Neuronal stem cell (in vitro differentiated cells): ENCODE measurements at regions not wholly inside any gene's neighbourhood (a gene's known extent, or its start where the extent isn't known, plus 50 kb on each side); places are given as distances from the start of the nearest gene placed in this dataset.

Experiments
- DNase-seq: peaks from one replicate; pipeline ENCODE4 v3.0.0-alpha.2; 2013; ENCODE audit warnings: low spot score
- H2AFZ ChIP-seq: one replicate; pipeline ENCODE4 v1.6.1; 2013; ENCODE audit warnings: mild to moderate bottlenecking, low read length, inconsistent platforms
- H2AK5ac ChIP-seq: 2 replicates; pipeline ENCODE4 v1.6.1; 2013; ENCODE audit warnings: low read depth, mild to moderate bottlenecking, inconsistent platforms, low read length, moderate library complexity, mixed read lengths
- H2BK120ac ChIP-seq: 2 replicates; pipeline ENCODE4 v1.6.1; 2013; ENCODE audit warnings: low read depth, mild to moderate bottlenecking, inconsistent platforms, low read length, moderate library complexity, mixed read lengths
- H2BK12ac ChIP-seq: one replicate; pipeline ENCODE4 v1.6.1; 2013; ENCODE audit warnings: low read length, inconsistent platforms
- H2BK15ac ChIP-seq: 2 replicates; pipeline ENCODE4 v1.6.1; 2013; ENCODE audit warnings: mild to moderate bottlenecking, low read length, inconsistent platforms, mixed read lengths
- H2BK5ac ChIP-seq: one replicate; pipeline ENCODE4 v1.6.1; 2013; ENCODE audit warnings: inconsistent platforms, mild to moderate bottlenecking, low read length, moderate library complexity
- H3K14ac ChIP-seq: one replicate; pipeline ENCODE4 v1.6.1; 2013; ENCODE audit warnings: low read length, inconsistent platforms
- H3K18ac ChIP-seq: 2 replicates; pipeline ENCODE4 v1.6.1; 2013; ENCODE audit warnings: low read length, inconsistent platforms
- H3K23ac ChIP-seq: 2 replicates; pipeline ENCODE4 v1.6.1; 2013; ENCODE audit warnings: low read depth, mild to moderate bottlenecking, mixed read lengths, low read length, inconsistent platforms; ENCODE audit not compliant: poor library complexity
- H3K27ac ChIP-seq: replicated peaks from 3 replicates; pipeline ENCODE4 v1.5.1; 2013; ENCODE audit warnings: low read length, inconsistent platforms
- H3K27me3 ChIP-seq, 3 experiments: 2 replicates each; pipeline ENCODE4 v1.6.1; 2013; ENCODE audit warnings: low read length in 3 of 3, mild to moderate bottlenecking in 2 of 3, inconsistent platforms in 1 of 3, low read depth in 1 of 3, mixed read lengths in 1 of 3, moderate library complexity in 1 of 3; ENCODE audit not compliant: control insufficient read depth in 3 of 3, insufficient read depth in 3 of 3
- H3K36me3 ChIP-seq, 2 donors: replicated peaks in 1 of 2; 2 replicates each; pipeline ENCODE4 v1.6.1; 2013; ENCODE audit warnings: low read length in 2 of 2; ENCODE audit not compliant: control insufficient read depth in 2 of 2, insufficient read depth in 2 of 2
- H3K4ac ChIP-seq: 2 replicates; pipeline ENCODE4 v1.6.1; 2013; ENCODE audit warnings: inconsistent platforms, mild to moderate bottlenecking, low read length, moderate library complexity
- H3K4me1 ChIP-seq, 2 donors: 1 replicate in 1 of 2; 2 replicates in 1 of 2; pipeline ENCODE4 v1.6.1; 2013; ENCODE audit warnings: low read length in 2 of 2, low read depth in 1 of 2; ENCODE audit not compliant: control insufficient read depth in 2 of 2, insufficient read depth in 1 of 2
- H3K4me2 ChIP-seq: one replicate; pipeline ENCODE4 v1.6.1; 2013; ENCODE audit warnings: mild to moderate bottlenecking, low read length, inconsistent platforms; ENCODE audit not compliant: insufficient read depth, poor library complexity, severe bottlenecking
- H3K4me3 ChIP-seq, 2 donors: 2 replicates each; pipeline ENCODE4 v1.5.1; 2013; ENCODE audit warnings: low read length in 2 of 2, mild to moderate bottlenecking in 2 of 2, inconsistent platforms in 1 of 2, moderate library complexity in 1 of 2
- H3K79me1 ChIP-seq: one replicate; pipeline ENCODE4 v1.6.1; 2013; ENCODE audit warnings: low read depth, mild to moderate bottlenecking, inconsistent platforms, low read length, moderate library complexity
- H3K9ac ChIP-seq: one replicate; pipeline ENCODE4 v1.6.1; 2013; ENCODE audit warnings: mild to moderate bottlenecking, low read depth, low read length, inconsistent platforms; ENCODE audit not compliant: poor library complexity
- H3K9me3 ChIP-seq, 2 donors: replicated peaks in 1 of 2; 2 replicates each; pipeline versions ENCODE3 to v1.6.1; 2013; ENCODE audit warnings: low read length in 2 of 2, mild to moderate bottlenecking in 2 of 2, inconsistent platforms in 1 of 2, low read depth in 1 of 2, mixed read lengths in 1 of 2, moderate library complexity in 1 of 2; ENCODE audit not compliant: control insufficient read depth in 2 of 2, insufficient read depth in 1 of 2
- H4K8ac ChIP-seq: one replicate; pipeline ENCODE4 v1.6.1; 2013; ENCODE audit warnings: low read depth, mild to moderate bottlenecking, inconsistent platforms, low read length, moderate library complexity
- H4K91ac ChIP-seq: one replicate; pipeline ENCODE4 v1.6.1; 2013; ENCODE audit warnings: low read length, low read depth, mild to moderate bottlenecking, inconsistent platforms; ENCODE audit not compliant: poor library complexity
- WGBS, 2 donors: extraction: QIAGEN DNeasy Blood & Tissue Kit; methylation state at CpG; one replicate each; pipeline ENCODE4 v1.1.7; 2013; ENCODE audit warnings: missing lambda C conversion rate in 2 of 2, mixed read lengths in 1 of 2; ENCODE audit not compliant: insufficient read length in 2 of 2, insufficient replicate concordance in 1 of 2; ENCODE audit errors: extremely low coverage in 2 of 2; 5-methylcytosine and 5-hydroxymethylcytosine counted together

GRCh38 chr5:57009811-57010210 is 57.9 kb upstream of the MIER3 start:
- H3K27me3 ChIP-seq: no peaks in the 10 kb centered on the region
- H2BK5ac ChIP-seq: no peak overlapping the region
- H4K91ac ChIP-seq: no peak overlapping the region
- no peak overlapping the region for H3K18ac ChIP-seq
- no peak overlapping the region for H3K4ac ChIP-seq
- H3K27ac ChIP-seq: no peak overlapping the region
- H3K36me3 ChIP-seq: no peaks in the 10 kb centered on the region
- DNase-seq: no peak
- H2AK5ac ChIP-seq: no peak overlapping the region
- no peak overlapping the region for H3K4me2 ChIP-seq
- H3K79me1 ChIP-seq: no peaks in the 10 kb centered on the region
- H2BK15ac ChIP-seq: no peak overlapping the region
- no peak overlapping the region for H4K8ac ChIP-seq
- no peak overlapping the region for H2BK120ac ChIP-seq
- H3K14ac ChIP-seq: no peak overlapping the region
- H3K9me3 ChIP-seq: no peaks in the 10 kb centered on the region
- H3K4me1 ChIP-seq: no peaks in the 10 kb centered on the region
- no peak overlapping the region for H2BK12ac ChIP-seq
- H2AFZ ChIP-seq: no peak overlapping the region
- H3K9ac ChIP-seq: no peak overlapping the region
- no CpG with 5 or more reads among the region's 7 CpGs for WGBS, 2 donors
- H3K4me3 ChIP-seq: no peak overlapping the region
- H3K23ac ChIP-seq: no peak overlapping the region

GRCh38 chr5:57010786-57011185 is 58.9 kb upstream of the MIER3 start:
- no peaks in the 10 kb centered on the region for H3K36me3 ChIP-seq
- H3K27me3 ChIP-seq: no peaks in the 10 kb centered on the region
- no peaks in the 10 kb centered on the region for H3K4me1 ChIP-seq

GRCh38 chr5:57012511-57012910 is 60.6 kb upstream of the MIER3 start:
- H2BK5ac ChIP-seq: no peak overlapping the region
- no peak overlapping the region for H3K18ac ChIP-seq
- H4K8ac ChIP-seq: no peak overlapping the region
- no peak overlapping the region for H2BK12ac ChIP-seq
- H2BK15ac ChIP-seq: no peak overlapping the region
- no peaks in the 10 kb centered on the region for H3K27me3 ChIP-seq
- no peaks in the 10 kb centered on the region for H3K4me1 ChIP-seq
- no peaks in the 10 kb centered on the region for H3K36me3 ChIP-seq
- no peak overlapping the region for H3K27ac ChIP-seq
- no peak overlapping the region for H3K9ac ChIP-seq
- no peak overlapping the region for H4K91ac ChIP-seq
- H3K79me1 ChIP-seq: no peaks in the 10 kb centered on the region
- H3K4ac ChIP-seq: no peak overlapping the region
- no peak for DNase-seq
- H3K4me3 ChIP-seq: no peak overlapping the region
- H2AK5ac ChIP-seq: no peak overlapping the region
- H3K14ac ChIP-seq: no peak overlapping the region
- no peak overlapping the region for H3K4me2 ChIP-seq
- no peak overlapping the region for H3K23ac ChIP-seq
- H2AFZ ChIP-seq: no peak overlapping the region
- no peak overlapping the region for H2BK120ac ChIP-seq
- no CpG with 5 or more reads among the region's 2 CpGs for WGBS, 2 donors
- no peaks in the 10 kb centered on the region for H3K9me3 ChIP-seq

More at GRCh38 chr5:57010786-57011185, 58.9 kb upstream of the MIER3 start:
- no peak overlapping the region for H3K27ac ChIP-seq
- H3K4me2 ChIP-seq: no peak overlapping the region
- no peaks in the 10 kb centered on the region for H3K79me1 ChIP-seq
- no peak overlapping the region for H2BK12ac ChIP-seq
- no peak overlapping the region for H3K18ac ChIP-seq
- H4K91ac ChIP-seq: no peak overlapping the region
- no peak overlapping the region for H3K14ac ChIP-seq
- H2AK5ac ChIP-seq: no peak overlapping the region
- no peak overlapping the region for H2BK120ac ChIP-seq
- no peak overlapping the region for H2BK15ac ChIP-seq
- H3K9me3 ChIP-seq: no peaks in the 10 kb centered on the region
- H4K8ac ChIP-seq: no peak overlapping the region
- H2BK5ac ChIP-seq: no peak overlapping the region
- no CpG with 5 or more reads among the region's 4 CpGs for WGBS, 2 donors
- no peak overlapping the region for H3K4ac ChIP-seq
- H2AFZ ChIP-seq: no peak overlapping the region
- no peak overlapping the region for H3K4me3 ChIP-seq
- DNase-seq: no peak
- H3K9ac ChIP-seq: no peak overlapping the region
- H3K23ac ChIP-seq: no peak overlapping the region

- Histone ChIP-seq H2BK120ac (no peak overlapping the region), H3K14ac (no peak overlapping the region), H3K23ac (no peak overlapping the region), H3K9ac (no peak overlapping the region), H2AK5ac (no peak overlapping the region), H3K27me3 (no peaks in the 10 kb centered on the region), H2BK12ac (no peak overlapping the region), H3K18ac (no peak overlapping the region), H2BK5ac (no peak overlapping the region), H3K4me3 (no peak overlapping the region), H2AFZ (no peak overlapping the region), H2BK15ac (no peak overlapping the region), H3K36me3 (no peaks in the 10 kb centered on the region), H3K4ac (no peak overlapping the region), H3K4me2 (no peak overlapping the region), H3K27ac (no peak overlapping the region), H3K79me1 (peaks cover 1% of the 10 kb centered on the region), H4K8ac (no peak overlapping the region), H3K4me1 (no peaks in the 10 kb centered on the region), H4K91ac (no peak overlapping the region), H3K9me3 (no peaks in the 10 kb centered on the region)
- no CpG with 5 or more reads among the region's 3 CpGs for WGBS, 2 donors
- DNase-seq: no peak
These were observed 74.0 kb upstream of the MIER3 start for GRCh38 chr5:57025961-57026360.
